Endodermal cell (in vitro differentiated cells): ENCODE measurements at regions not wholly inside any gene's neighbourhood (a gene's known extent, or its start where the extent isn't known, plus 50 kb on each side); places are given as distances from the start of the nearest gene placed in this dataset.

Experiments
- DNase-seq: peaks from one replicate; pipeline ENCODE4 v3.0.0-alpha.2; 2017
- H3K27ac ChIP-seq: 2 replicates; pipeline ENCODE4 v1.5.1; 2013; ENCODE audit warnings: mild to moderate bottlenecking, low read depth, low read length, moderate library complexity
- H3K27me3 ChIP-seq: 2 replicates; pipeline ENCODE4 v1.6.1; 2013; ENCODE audit warnings: mild to moderate bottlenecking, low read length, moderate library complexity; ENCODE audit not compliant: insufficient read depth, control insufficient read depth, poor library complexity, severe bottlenecking
- H3K36me3 ChIP-seq: 2 replicates; pipeline ENCODE4 v1.7.0; 2013; ENCODE audit warnings: mild to moderate bottlenecking, low read length, moderate library complexity; ENCODE audit not compliant: control insufficient read depth, insufficient read depth
- H3K4me1 ChIP-seq: one replicate; pipeline ENCODE4 v1.7.0; 2013; ENCODE audit warnings: low read length; ENCODE audit not compliant: control insufficient read depth, insufficient read depth
- H3K4me3 ChIP-seq: 2 replicates; pipeline ENCODE4 v1.5.1; 2013; ENCODE audit warnings: mild to moderate bottlenecking, low read length, moderate library complexity
- H3K9ac ChIP-seq: 2 replicates; pipeline ENCODE4 v1.6.1; 2013; ENCODE audit warnings: mild to moderate bottlenecking, low read length, moderate library complexity; ENCODE audit not compliant: poor library complexity, severe bottlenecking; ENCODE audit errors: extremely low read depth
- H3K9me3 ChIP-seq: 2 replicates; pipeline ENCODE4 v1.6.1; 2013; ENCODE audit warnings: mild to moderate bottlenecking, low read length, moderate library complexity; ENCODE audit not compliant: control insufficient read depth
- H3K27ac Mint-ChIP-seq: 2 replicates; pipeline ENCODE4 v1.8.0; 2020; ENCODE audit warnings: mixed read lengths
- H3K27me3 Mint-ChIP-seq: 2 replicates; pipeline ENCODE4 v1.8.0; 2021; ENCODE audit warnings: mild to moderate bottlenecking, mixed read lengths; ENCODE audit not compliant: insufficient read depth
- H3K36me3 Mint-ChIP-seq: 2 replicates; pipeline ENCODE4 v1.8.0; 2020; ENCODE audit warnings: low read depth, mixed read lengths
- H3K4me1 Mint-ChIP-seq: 2 replicates; pipeline ENCODE4 v1.8.0; 2020; ENCODE audit warnings: mixed read lengths
- H3K4me3 Mint-ChIP-seq: 2 replicates; pipeline ENCODE4 v1.8.0; 2020; ENCODE audit warnings: mild to moderate bottlenecking, moderate library complexity, mixed read lengths
- H3K9me3 Mint-ChIP-seq: 2 replicates; pipeline ENCODE4 v1.8.0; 2020; ENCODE audit warnings: mild to moderate bottlenecking, mixed read lengths
- CTCF ChIP-seq: fragments of 200-600 bp; sonication (generic); conservative IDR thresholded peaks from 2 replicates; pipeline ENCODE4 v1.5.0; 2021; ENCODE audit warnings: antibody characterized with exemption, mild to moderate bottlenecking
- WGBS, 2 experiments: methylation state at CpG; one replicate each; pipeline versions ENCODE4 v1.1.5 to v1.1.7; 2013; ENCODE audit warnings: missing lambda C conversion rate in 2 of 2, mixed read lengths in 1 of 2; ENCODE audit not compliant: insufficient coverage in 1 of 2, insufficient read length in 1 of 2; 5-methylcytosine and 5-hydroxymethylcytosine counted together

GRCh38 chr5:84724683-84725082 lies 340.0 kb upstream of the EDIL3 start:
- TF ChIP-seq CTCF = no peak
- Mint-ChIP-seq H3K4me3 (no peak overlapping the region), H3K4me1 (no peaks in the 10 kb centered on the region), H3K36me3 (no peaks in the 10 kb centered on the region), H3K27me3 (no peaks in the 10 kb centered on the region), H3K27ac (no peak overlapping the region), H3K9me3 (peaks cover 2% of the 10 kb centered on the region)
- Histone ChIP-seq H3K27me3 (no peaks in the 10 kb centered on the region), H3K9ac (no peak overlapping the region), H3K27ac (no peak overlapping the region), H3K4me3 (no peak overlapping the region), H3K36me3 (no peaks in the 10 kb centered on the region), H3K4me1 (no peaks in the 10 kb centered on the region), H3K9me3 (peaks cover 4% of the 10 kb centered on the region)
- 80 to 91% methylated on average over 1 of the region's 1 CpG for WGBS, 2 experiments
- no peak for DNase-seq

- Mint-ChIP-seq H3K9me3 (peaks cover 7% of the 10 kb centered on the region), H3K36me3 (no peaks in the 10 kb centered on the region), H3K4me3 (no peak overlapping the region), H3K4me1 (no peaks in the 10 kb centered on the region), H3K27me3 (no peaks in the 10 kb centered on the region), H3K27ac (no peak overlapping the region)
- no peak for TF ChIP-seq CTCF
- H3K36me3 ChIP-seq = no peaks in the 10 kb centered on the region
- H3K4me1 ChIP-seq = no peaks in the 10 kb centered on the region
- H3K4me3 ChIP-seq = no peak overlapping the region
- H3K27me3 ChIP-seq = no peaks in the 10 kb centered on the region
- DNase-seq = no peak
- peaks cover 4% of the 10 kb centered on the region for H3K9me3 ChIP-seq
- no peak overlapping the region for H3K9ac ChIP-seq
- WGBS, 2 experiments = 79% methylated on average over 3 of the region's 3 CpGs; no CpG with 5 or more reads in 1 of the 2 experiments
- H3K27ac ChIP-seq = no peak overlapping the region
Measured at GRCh38 chr5:84724181-84724580, 339.5 kb upstream of the EDIL3 start.

GRCh38 chr5:84718377-84718776 lies 333.7 kb upstream of the EDIL3 start:
- Mint-ChIP-seq H3K36me3 (no peaks in the 10 kb centered on the region), H3K27me3 (no peaks in the 10 kb centered on the region), H3K4me1 (no peaks in the 10 kb centered on the region), H3K27ac (no peak overlapping the region), H3K9me3 (peaks cover 11% of the 10 kb centered on the region), H3K4me3 (no peak overlapping the region)
- H3K27me3 ChIP-seq = no peaks in the 10 kb centered on the region
- H3K36me3 ChIP-seq = no peaks in the 10 kb centered on the region
- DNase-seq = no peak
- no peak overlapping the region for H3K27ac ChIP-seq
- H3K9me3 ChIP-seq = peaks cover 4% of the 10 kb centered on the region
- no peak overlapping the region for H3K9ac ChIP-seq
- WGBS, 2 experiments = 96% methylated on average over 3 of the region's 3 CpGs; no CpG with 5 or more reads in 1 of the 2 experiments
- TF ChIP-seq CTCF = no peak
- no peaks in the 10 kb centered on the region for H3K4me1 ChIP-seq
- no peak overlapping the region for H3K4me3 ChIP-seq
